PC-3 (cell line): ENCODE measurements at regions not wholly inside any gene's neighbourhood (a gene's known extent, or its start where the extent isn't known, plus 50 kb on each side); places are given as distances from the start of the nearest gene placed in this dataset.

Experiments
- EZH2 ChIP-seq: fragments of 300-600 bp; sonication (generic); IDR thresholded peaks from one replicate; pipeline ENCODE4 v1.6.1; 2017; ENCODE audit warnings: antibody characterized with exemption, mild to moderate bottlenecking, low read length; ENCODE audit not compliant: unreplicated experiment
- EZH2phosphoT487 ChIP-seq: fragments of 300-600 bp; sonication (generic); IDR thresholded peaks from 2 replicates; pipeline ENCODE4 v1.6.1; 2018; ENCODE audit warnings: mild to moderate bottlenecking, antibody characterized with exemption, low read length, borderline replicate concordance
- TF ChIP-seq, protein P1 (sequence below): fragments of 300-600 bp; sonication (generic); conservative IDR thresholded peaks from 2 replicates; pipeline ENCODE4 v1.5.1; 2017; ENCODE audit warnings: antibody characterized with exemption, low read depth, mild to moderate bottlenecking, low read length

DNA sequence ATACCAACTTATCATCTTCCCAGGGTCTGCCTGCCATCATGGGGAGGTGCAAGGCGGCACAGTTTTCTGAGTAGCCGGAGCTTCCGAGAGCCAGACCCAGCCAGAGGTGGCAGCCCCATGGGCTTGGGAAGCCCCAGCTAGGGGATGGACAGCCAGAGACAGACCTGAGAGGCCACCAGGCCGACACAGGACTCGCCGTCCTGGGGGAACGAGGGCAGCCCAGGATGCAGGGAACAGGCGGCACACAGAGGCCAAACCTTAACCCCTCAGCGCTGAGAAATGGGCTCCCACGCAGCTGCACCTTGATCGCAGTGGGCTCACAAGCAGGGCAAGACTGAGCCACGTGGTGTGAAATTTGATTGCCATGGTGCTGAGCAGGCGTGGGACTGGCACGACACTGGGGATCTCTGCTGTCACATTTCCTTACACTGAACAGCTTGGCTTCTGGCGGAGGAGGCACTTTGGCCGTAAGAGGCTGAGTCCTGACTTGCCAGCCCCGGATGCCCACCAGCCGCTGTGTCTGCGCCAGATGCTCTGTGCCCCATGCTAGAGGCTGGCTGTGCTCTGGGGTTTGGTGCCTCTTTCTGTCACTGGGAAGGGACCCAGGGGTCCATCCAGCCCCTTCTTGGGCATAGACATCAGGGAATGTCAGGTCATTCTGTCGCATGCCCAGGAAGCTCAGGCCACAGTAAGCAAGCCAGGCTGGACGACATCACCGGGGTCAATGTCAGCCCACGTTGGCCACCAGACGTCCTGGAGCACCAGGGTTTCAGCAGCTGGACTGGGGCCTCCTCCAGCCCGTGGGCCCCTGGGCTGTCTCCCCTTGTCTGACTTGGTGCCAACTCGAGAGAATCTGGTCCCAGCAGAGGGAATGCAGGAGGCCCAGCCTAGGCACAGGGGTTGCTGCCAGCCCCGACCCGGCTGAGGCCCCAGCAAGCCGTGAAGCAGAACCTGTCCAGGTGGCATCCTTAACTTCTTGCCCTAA lies 312.1 kb upstream of the MYT1L start:
- TF ChIP-seq, protein P1, sequence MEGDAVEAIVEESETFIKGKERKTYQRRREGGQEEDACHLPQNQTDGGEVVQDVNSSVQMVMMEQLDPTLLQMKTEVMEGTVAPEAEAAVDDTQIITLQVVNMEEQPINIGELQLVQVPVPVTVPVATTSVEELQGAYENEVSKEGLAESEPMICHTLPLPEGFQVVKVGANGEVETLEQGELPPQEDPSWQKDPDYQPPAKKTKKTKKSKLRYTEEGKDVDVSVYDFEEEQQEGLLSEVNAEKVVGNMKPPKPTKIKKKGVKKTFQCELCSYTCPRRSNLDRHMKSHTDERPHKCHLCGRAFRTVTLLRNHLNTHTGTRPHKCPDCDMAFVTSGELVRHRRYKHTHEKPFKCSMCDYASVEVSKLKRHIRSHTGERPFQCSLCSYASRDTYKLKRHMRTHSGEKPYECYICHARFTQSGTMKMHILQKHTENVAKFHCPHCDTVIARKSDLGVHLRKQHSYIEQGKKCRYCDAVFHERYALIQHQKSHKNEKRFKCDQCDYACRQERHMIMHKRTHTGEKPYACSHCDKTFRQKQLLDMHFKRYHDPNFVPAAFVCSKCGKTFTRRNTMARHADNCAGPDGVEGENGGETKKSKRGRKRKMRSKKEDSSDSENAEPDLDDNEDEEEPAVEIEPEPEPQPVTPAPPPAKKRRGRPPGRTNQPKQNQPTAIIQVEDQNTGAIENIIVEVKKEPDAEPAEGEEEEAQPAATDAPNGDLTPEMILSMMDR = no peak
- TF ChIP-seq EZH2phosphoT487 = no peak
- no peak for TF ChIP-seq EZH2
